MG63 (cell line): ENCODE measurements at regions not wholly inside any gene's neighbourhood (a gene's known extent, or its start where the extent isn't known, plus 50 kb on each side); places are given as distances from the start of the nearest gene placed in this dataset.

Source experiments
- DNase-seq: peaks from one replicate; pipeline ENCODE4 v3.0.0-alpha.2; 2020
- H3K27me3 ChIP-seq: fragments of 250-450 bp; sonication (Bioruptor Pico); 2 replicates; pipeline ENCODE4 v1.5.1; 2020; ENCODE audit warnings: mild to moderate bottlenecking, moderate library complexity
- H3K36me3 ChIP-seq: fragments of 250-450 bp; sonication (Bioruptor Pico); 2 replicates; pipeline ENCODE4 v1.5.1; 2020; ENCODE audit warnings: mild to moderate bottlenecking, moderate library complexity
- H3K4me3 ChIP-seq: fragments of 250-450 bp; sonication (Bioruptor Pico); 2 replicates; pipeline ENCODE4 v1.5.1; 2020; ENCODE audit warnings: mild to moderate bottlenecking, moderate library complexity
- H3K9me3 ChIP-seq: fragments of 250-450 bp; sonication (Bioruptor Pico); 2 replicates; pipeline ENCODE4 v1.5.1; 2020; ENCODE audit warnings: mild to moderate bottlenecking, moderate library complexity

- H3K36me3 ChIP-seq: no peaks in the 10 kb centered on the region
- H3K4me3 ChIP-seq: no peak overlapping the region
- H3K9me3 ChIP-seq: no peaks in the 10 kb centered on the region
- no peak for DNase-seq
- H3K27me3 ChIP-seq: no peaks in the 10 kb centered on the region
These were observed 189.9 kb upstream of the GMDS start for GRCh38 chr6:2435323-2435722.

- H3K9me3 ChIP-seq: no peaks in the 10 kb centered on the region
- H3K4me3 ChIP-seq: no peak overlapping the region
- DNase-seq: no peak
- H3K27me3 ChIP-seq: no peaks in the 10 kb centered on the region
- H3K36me3 ChIP-seq: no peaks in the 10 kb centered on the region
These were observed 189.5 kb upstream of the GMDS start for GRCh38 chr6:2434912-2435311.

GRCh38 chr6:2434116-2434515 lies 188.7 kb upstream of the GMDS start:
- no peak for DNase-seq
- Histone ChIP-seq H3K4me3 (no peak overlapping the region), H3K27me3 (no peaks in the 10 kb centered on the region), H3K36me3 (no peaks in the 10 kb centered on the region), H3K9me3 (no peaks in the 10 kb centered on the region)

- Histone ChIP-seq H3K4me3 (no peak overlapping the region), H3K9me3 (no peaks in the 10 kb centered on the region), H3K36me3 (no peaks in the 10 kb centered on the region), H3K27me3 (no peaks in the 10 kb centered on the region)
- DNase-seq: no peak
These were observed 188.3 kb upstream of the GMDS start for GRCh38 chr6:2433711-2434110.

GRCh38 chr6:2433266-2433665 lies 187.9 kb upstream of the GMDS start:
- DNase-seq: no peak
- Histone ChIP-seq H3K36me3 (no peaks in the 10 kb centered on the region), H3K4me3 (no peak overlapping the region), H3K27me3 (no peaks in the 10 kb centered on the region), H3K9me3 (no peaks in the 10 kb centered on the region)

GRCh38 chr6:2432292-2432691 lies 186.9 kb upstream of the GMDS start:
- H3K4me3 ChIP-seq: no peak overlapping the region
- no peaks in the 10 kb centered on the region for H3K27me3 ChIP-seq
- peak; percentile 59 for DNase-seq

GRCh38 chr6:2430612-2431011 lies 185.2 kb upstream of the GMDS start:
- no peaks in the 10 kb centered on the region for H3K36me3 ChIP-seq
- DNase-seq: no peak
- H3K9me3 ChIP-seq: no peaks in the 10 kb centered on the region
- no peak overlapping the region for H3K4me3 ChIP-seq
- no peaks in the 10 kb centered on the region for H3K27me3 ChIP-seq

More at GRCh38 chr6:2432292-2432691, 186.9 kb upstream of the GMDS start:
- H3K9me3 ChIP-seq: no peaks in the 10 kb centered on the region
- no peaks in the 10 kb centered on the region for H3K36me3 ChIP-seq

- Histone ChIP-seq H3K27me3 (no peaks in the 10 kb centered on the region), H3K4me3 (no peak overlapping the region), H3K9me3 (no peaks in the 10 kb centered on the region), H3K36me3 (no peaks in the 10 kb centered on the region)
- peak; percentile 20 for DNase-seq
These were observed 184.1 kb upstream of the GMDS start for GRCh38 chr6:2429460-2429859.

GRCh38 chr6:2429032-2429431 lies 183.6 kb upstream of the GMDS start:
- DNase-seq: no peak
- Histone ChIP-seq H3K4me3 (no peak overlapping the region), H3K36me3 (no peaks in the 10 kb centered on the region), H3K9me3 (no peaks in the 10 kb centered on the region), H3K27me3 (no peaks in the 10 kb centered on the region)

GRCh38 chr6:2426561-2427340 lies 181.3 kb upstream of the GMDS start:
- Histone ChIP-seq H3K27me3 (no peaks in the 10 kb centered on the region), H3K4me3 (no peak overlapping the region), H3K36me3 (no peaks in the 10 kb centered on the region), H3K9me3 (no peaks in the 10 kb centered on the region)
- DNase-seq: no peak

- no peaks in the 10 kb centered on the region for H3K9me3 ChIP-seq
- no peaks in the 10 kb centered on the region for H3K36me3 ChIP-seq
- no peak for DNase-seq
- H3K4me3 ChIP-seq: no peak overlapping the region
- H3K27me3 ChIP-seq: no peaks in the 10 kb centered on the region
These were observed 170.8 kb upstream of the GMDS start for GRCh38 chr6:2416128-2416712.

GRCh38 chr6:2414885-2415547 lies 169.6 kb upstream of the GMDS start:
- Histone ChIP-seq H3K4me3 (no peak overlapping the region), H3K36me3 (no peaks in the 10 kb centered on the region), H3K27me3 (no peaks in the 10 kb centered on the region), H3K9me3 (no peaks in the 10 kb centered on the region)
- no peak for DNase-seq

GRCh38 chr6:2412731-2413130 lies 167.3 kb upstream of the GMDS start:
- no peak overlapping the region for H3K4me3 ChIP-seq
- no peaks in the 10 kb centered on the region for H3K27me3 ChIP-seq
- peak; percentile 26 for DNase-seq
- H3K36me3 ChIP-seq: no peaks in the 10 kb centered on the region
- no peaks in the 10 kb centered on the region for H3K9me3 ChIP-seq

GRCh38 chr6:2410656-2411380 lies 165.4 kb upstream of the GMDS start:
- H3K9me3 ChIP-seq: no peaks in the 10 kb centered on the region
- no peaks in the 10 kb centered on the region for H3K36me3 ChIP-seq
- no peak for DNase-seq
- no peaks in the 10 kb centered on the region for H3K27me3 ChIP-seq
- no peak overlapping the region for H3K4me3 ChIP-seq

GRCh38 chr6:2407525-2407924 lies 162.1 kb upstream of the GMDS start:
- Histone ChIP-seq H3K9me3 (no peaks in the 10 kb centered on the region), H3K4me3 (no peak overlapping the region), H3K36me3 (no peaks in the 10 kb centered on the region), H3K27me3 (no peaks in the 10 kb centered on the region)
- no peak for DNase-seq

- DNase-seq: no peak
- Histone ChIP-seq H3K27me3 (no peaks in the 10 kb centered on the region), H3K9me3 (no peaks in the 10 kb centered on the region)
These were observed 159.0 kb upstream of the GMDS start for GRCh38 chr6:2404211-2404929.

GRCh38 chr6:2403546-2403945 lies 158.1 kb upstream of the GMDS start:
- no peak for DNase-seq
- Histone ChIP-seq H3K27me3 (no peaks in the 10 kb centered on the region), H3K4me3 (no peak overlapping the region), H3K9me3 (no peaks in the 10 kb centered on the region), H3K36me3 (no peaks in the 10 kb centered on the region)

More at GRCh38 chr6:2404211-2404929, 159.0 kb upstream of the GMDS start:
- H3K4me3 ChIP-seq: no peak overlapping the region
- no peaks in the 10 kb centered on the region for H3K36me3 ChIP-seq
